Muscle of leg (tissue), 3 donors: ENCODE measurements at regions not wholly inside any gene's neighbourhood (a gene's known extent, or its start where the extent isn't known, plus 50 kb on each side); places are given as distances from the start of the nearest gene placed in this dataset.

Experiments
- DNase-seq: peaks from one replicate; pipeline ENCODE4 v3.0.0; 2013
- H3K27ac ChIP-seq: one replicate; pipeline ENCODE4 v1.5.1; 2013; ENCODE audit warnings: mild to moderate bottlenecking, low read length, control low read depth
- H3K27me3 ChIP-seq: one replicate; pipeline ENCODE4 v1.6.1; 2013; ENCODE audit warnings: low read length; ENCODE audit not compliant: control insufficient read depth, insufficient read depth
- H3K36me3 ChIP-seq: one replicate; pipeline ENCODE4 v1.6.1; 2013; ENCODE audit warnings: low read length; ENCODE audit not compliant: control insufficient read depth, insufficient read depth
- H3K4me1 ChIP-seq: one replicate; pipeline ENCODE4 v1.6.1; 2013; ENCODE audit warnings: low read length; ENCODE audit not compliant: control insufficient read depth, insufficient read depth
- H3K4me3 ChIP-seq: one replicate; pipeline ENCODE4 v1.5.1; 2013; ENCODE audit warnings: low read length, control low read depth
- H3K9me3 ChIP-seq: replicated peaks from 2 replicates; pipeline ENCODE4 v1.6.1; 2013; ENCODE audit warnings: low read depth, low read length; ENCODE audit not compliant: control insufficient read depth
- WGBS: methylation state at CpG from one replicate; pipeline ENCODE4 v1.1.5; 2013; ENCODE audit warnings: missing lambda C conversion rate; ENCODE audit not compliant: insufficient coverage; 5-methylcytosine and 5-hydroxymethylcytosine counted together

GRCh38 chr20:60669211-60669610 is 582.9 kb upstream of the CDH4 start:
- WGBS: 20% methylated on average over 1 of the region's 7 CpGs
- peak overlapping the region; percentile 55 for H3K27ac ChIP-seq
- no peaks in the 10 kb centered on the region for H3K27me3 ChIP-seq
- no peaks in the 10 kb centered on the region for H3K4me1 ChIP-seq
- no peaks in the 10 kb centered on the region for H3K36me3 ChIP-seq
- no peak overlapping the region for H3K4me3 ChIP-seq
- no peaks in the 10 kb centered on the region for H3K9me3 ChIP-seq
- peak; percentile 82 for DNase-seq

GRCh38 chr20:60676011-60676410 is 576.0 kb upstream of the CDH4 start:
- no peak overlapping the region for H3K27ac ChIP-seq
- H3K4me3 ChIP-seq: no peak overlapping the region
- no peaks in the 10 kb centered on the region for H3K27me3 ChIP-seq
- H3K36me3 ChIP-seq: no peaks in the 10 kb centered on the region
- no peak for DNase-seq
- H3K9me3 ChIP-seq: no peaks in the 10 kb centered on the region
- H3K4me1 ChIP-seq: no peaks in the 10 kb centered on the region

GRCh38 chr20:60677819-60678218 is 574.2 kb upstream of the CDH4 start:
- Histone ChIP-seq H3K27ac (no peak overlapping the region), H3K9me3 (no peaks in the 10 kb centered on the region), H3K27me3 (no peaks in the 10 kb centered on the region), H3K4me3 (no peak overlapping the region), H3K4me1 (no peaks in the 10 kb centered on the region), H3K36me3 (no peaks in the 10 kb centered on the region)
- DNase-seq: no peak
- no CpG with 5 or more reads among the region's 1 CpG for WGBS

GRCh38 chr20:60680554-60680953 is 571.5 kb upstream of the CDH4 start:
- 68% methylated on average over 4 of the region's 6 CpGs for WGBS
- no peak for DNase-seq
- no peaks in the 10 kb centered on the region for H3K4me1 ChIP-seq
- no peaks in the 10 kb centered on the region for H3K9me3 ChIP-seq
- no peaks in the 10 kb centered on the region for H3K36me3 ChIP-seq
- H3K27me3 ChIP-seq: no peaks in the 10 kb centered on the region
- H3K4me3 ChIP-seq: no peak overlapping the region
- H3K27ac ChIP-seq: no peak overlapping the region

GRCh38 chr20:60687213-60687612 is 564.8 kb upstream of the CDH4 start:
- no peaks in the 10 kb centered on the region for H3K9me3 ChIP-seq
- DNase-seq: no peak
- H3K27ac ChIP-seq: no peak overlapping the region
- 90% methylated on average over 7 of the region's 8 CpGs for WGBS
- H3K4me1 ChIP-seq: no peaks in the 10 kb centered on the region
- no peaks in the 10 kb centered on the region for H3K27me3 ChIP-seq
- no peak overlapping the region for H3K4me3 ChIP-seq
- no peaks in the 10 kb centered on the region for H3K36me3 ChIP-seq

GRCh38 chr20:60690771-60691170 is 561.3 kb upstream of the CDH4 start:
- Histone ChIP-seq H3K9me3 (no peaks in the 10 kb centered on the region), H3K36me3 (no peaks in the 10 kb centered on the region), H3K27me3 (peaks cover 3% of the 10 kb centered on the region), H3K4me1 (no peaks in the 10 kb centered on the region), H3K4me3 (no peak overlapping the region), H3K27ac (no peak overlapping the region)
- WGBS: no CpG with 5 or more reads among the region's 3 CpGs
- DNase-seq: no peak

- H3K36me3 ChIP-seq: no peaks in the 10 kb centered on the region
- no peak overlapping the region for H3K27ac ChIP-seq
- 75% methylated on average over 3 of the region's 4 CpGs for WGBS
- no peaks in the 10 kb centered on the region for H3K9me3 ChIP-seq
- DNase-seq: no peak
- peaks cover 3% of the 10 kb centered on the region for H3K27me3 ChIP-seq
- no peaks in the 10 kb centered on the region for H3K4me1 ChIP-seq
- no peak overlapping the region for H3K4me3 ChIP-seq
Observed at GRCh38 chr20:60691966-60692615, 560.0 kb upstream of the CDH4 start.

- no peak for DNase-seq
- no peaks in the 10 kb centered on the region for H3K4me1 ChIP-seq
- H3K4me3 ChIP-seq: no peak overlapping the region
- H3K27ac ChIP-seq: no peak overlapping the region
- peaks cover 5% of the 10 kb centered on the region for H3K27me3 ChIP-seq
- H3K36me3 ChIP-seq: no peaks in the 10 kb centered on the region
- WGBS: 40% methylated on average over 11 of the region's 11 CpGs
- H3K9me3 ChIP-seq: no peaks in the 10 kb centered on the region
Observed at GRCh38 chr20:60693496-60694133, 558.4 kb upstream of the CDH4 start.

- peaks cover 5% of the 10 kb centered on the region for H3K27me3 ChIP-seq
- no CpG with 5 or more reads among the region's 1 CpG for WGBS
- no peaks in the 10 kb centered on the region for H3K9me3 ChIP-seq
- H3K27ac ChIP-seq: no peak overlapping the region
- no peak for DNase-seq
- no peak overlapping the region for H3K4me3 ChIP-seq
- no peaks in the 10 kb centered on the region for H3K36me3 ChIP-seq
- H3K4me1 ChIP-seq: no peaks in the 10 kb centered on the region
Observed at GRCh38 chr20:60694763-60695162, 557.3 kb upstream of the CDH4 start.

- WGBS: 43% methylated on average over 2 of the region's 7 CpGs
- H3K27me3 ChIP-seq: peaks cover 5% of the 10 kb centered on the region
- no peak for DNase-seq
- H3K27ac ChIP-seq: no peak overlapping the region
- no peaks in the 10 kb centered on the region for H3K9me3 ChIP-seq
- no peaks in the 10 kb centered on the region for H3K36me3 ChIP-seq
- H3K4me3 ChIP-seq: no peak overlapping the region
- H3K4me1 ChIP-seq: no peaks in the 10 kb centered on the region
Observed at GRCh38 chr20:60695226-60696000, 556.6 kb upstream of the CDH4 start.
